ENCODE measurements at regions not wholly inside any gene's neighbourhood (a gene's known extent, or its start where the extent isn't known, plus 50 kb on each side); places are given as distances from the start of the nearest gene placed in this dataset.

GRCh38 chr22:22082229-22082835, 99.7 kb upstream of the TOP3B start:
- intact Hi-C loops (cut with micrococcal nuclease; ENCODE audit: unreplicated experiment), result no loop called here
- ChIA-PET POLR2A (no interaction called here), CTCF (no interaction called here)
- BruUV-seq (replicated peaks), result no TSS peak
- Histone ChIP-seq H3K27me3 (replicated peaks; ENCODE audit: control insufficient read depth, insufficient read depth, low read length) (no peaks in the 10 kb centered on the region), H3K4me3 (ENCODE audit: low read depth, low read length) (no peak overlapping the region), H3K36me3 (ENCODE audit: control insufficient read depth, insufficient read depth, low read length) (no peaks in the 10 kb centered on the region), H3K9me3 (no peaks in the 10 kb centered on the region), H3K4me1 (no peaks in the 10 kb centered on the region)
- Mint-ChIP-seq H3K27ac (ENCODE audit: unreplicated experiment) (no peak overlapping the region), H3K4me1 (ENCODE audit: low read depth, unreplicated experiment) (no peaks in the 10 kb centered on the region), H3K9me3 (ENCODE audit: unreplicated experiment) (no peaks in the 10 kb centered on the region), H3K4me3 (ENCODE audit: unreplicated experiment) (no peak overlapping the region), H3K36me3 (ENCODE audit: insufficient read depth, unreplicated experiment) (no peaks in the 10 kb centered on the region), H3K27me3 (ENCODE audit: insufficient read depth, unreplicated experiment) (peaks cover 14% of the 10 kb centered on the region)
- no peak for TF ChIP-seq CTCF (IDR thresholded peaks at IDR 0.05; ENCODE audit: insufficient read depth in 1 of 2, low read depth in 1 of 2, low read length in 1 of 2, severe bottlenecking in 1 of 2, unreplicated experiment in 1 of 2)
- DNase-seq, result no peak

- Mint-ChIP-seq H3K4me3 (ENCODE audit: unreplicated experiment) (no peak overlapping the region), H3K9me3 (ENCODE audit: unreplicated experiment) (no peaks in the 10 kb centered on the region), H3K27me3 (ENCODE audit: insufficient read depth, unreplicated experiment) (peaks cover 14% of the 10 kb centered on the region), H3K36me3 (ENCODE audit: insufficient read depth, unreplicated experiment) (no peaks in the 10 kb centered on the region), H3K27ac (ENCODE audit: unreplicated experiment) (no peak overlapping the region), H3K4me1 (ENCODE audit: low read depth, unreplicated experiment) (peaks cover 5% of the 10 kb centered on the region)
- Histone ChIP-seq H3K4me1 (no peaks in the 10 kb centered on the region), H3K36me3 (ENCODE audit: control insufficient read depth, insufficient read depth, low read length) (no peaks in the 10 kb centered on the region), H3K27me3 (replicated peaks; ENCODE audit: control insufficient read depth, insufficient read depth, low read length) (no peaks in the 10 kb centered on the region), H3K9me3 (no peaks in the 10 kb centered on the region), H3K4me3 (ENCODE audit: low read depth, low read length) (no peak overlapping the region)
- ChIA-PET CTCF (no interaction called here), POLR2A (no interaction called here)
- no peak for DNase-seq
- intact Hi-C loops (cut with micrococcal nuclease; ENCODE audit: unreplicated experiment), result no loop called here
- TF ChIP-seq CTCF (IDR thresholded peaks at IDR 0.05; ENCODE audit: insufficient read depth in 1 of 2, low read depth in 1 of 2, low read length in 1 of 2, severe bottlenecking in 1 of 2, unreplicated experiment in 1 of 2), result no peak
- no TSS peak for BruUV-seq (replicated peaks)
Measured at GRCh38 chr22:22080270-22080669, 97.7 kb upstream of the TOP3B start.

GRCh38 chr22:22079404-22080148, 97.0 kb upstream of the TOP3B start:
- Mint-ChIP-seq H3K27ac (ENCODE audit: unreplicated experiment) (no peak overlapping the region), H3K36me3 (ENCODE audit: insufficient read depth, unreplicated experiment) (no peaks in the 10 kb centered on the region), H3K4me1 (ENCODE audit: low read depth, unreplicated experiment) (peaks cover 9% of the 10 kb centered on the region), H3K9me3 (ENCODE audit: unreplicated experiment) (no peaks in the 10 kb centered on the region), H3K4me3 (ENCODE audit: unreplicated experiment) (no peak overlapping the region), H3K27me3 (ENCODE audit: insufficient read depth, unreplicated experiment) (peaks cover 14% of the 10 kb centered on the region)
- ChIA-PET POLR2A (no interaction called here), CTCF (no interaction called here)
- Histone ChIP-seq H3K9me3 (no peaks in the 10 kb centered on the region), H3K4me1 (peaks cover 4% of the 10 kb centered on the region), H3K36me3 (ENCODE audit: control insufficient read depth, insufficient read depth, low read length) (no peaks in the 10 kb centered on the region), H3K27me3 (replicated peaks; ENCODE audit: control insufficient read depth, insufficient read depth, low read length) (no peaks in the 10 kb centered on the region), H3K4me3 (ENCODE audit: low read depth, low read length) (no peak overlapping the region)
- no peak for DNase-seq
- TF ChIP-seq CTCF (IDR thresholded peaks at IDR 0.05; ENCODE audit: insufficient read depth in 1 of 2, low read depth in 1 of 2, low read length in 1 of 2, severe bottlenecking in 1 of 2, unreplicated experiment in 1 of 2), result no peak
- no TSS peak for BruUV-seq (replicated peaks)
- intact Hi-C loops (cut with micrococcal nuclease; ENCODE audit: unreplicated experiment), result no loop called here

Measured in Caco-2 (cell line).